Fibroblast of villous mesenchyme (primary cell): ENCODE measurements at regions not wholly inside any gene's neighbourhood (a gene's known extent, or its start where the extent isn't known, plus 50 kb on each side); places are given as distances from the start of the nearest gene placed in this dataset.

ENCODE experiments used
- DNase-seq: peaks from one replicate; pipeline ENCODE4 v3.0.0-alpha.2; 2010; ENCODE audit warnings: low read depth
- H3K4me3 ChIP-seq: 2 replicates; pipeline ENCODE4 v1.5.1; 2011; ENCODE audit warnings: low read depth, mild to moderate bottlenecking, low read length
- CTCF ChIP-seq: IDR thresholded peaks from 2 replicates; pipeline ENCODE4 v1.5.1; 2012; ENCODE audit warnings: low read depth, mild to moderate bottlenecking, low read length; ENCODE audit not compliant: insufficient read depth

- H3K4me3 ChIP-seq: no peak overlapping the region
- TF ChIP-seq CTCF: no peak
- DNase-seq: no peak
These were observed 587.5 kb downstream of the GLRX3 start for GRCh38 chr10:130723704-130724103.

- DNase-seq: no peak
- TF ChIP-seq CTCF: no peak
- H3K4me3 ChIP-seq: no peak overlapping the region
These were observed 586.0 kb downstream of the TCERG1L start for GRCh38 chr10:130725474-130725970.

- no peak for DNase-seq
These were observed 584.4 kb downstream of the TCERG1L start for GRCh38 chr10:130726996-130727725.

GRCh38 chr10:130727766-130728490, 583.6 kb downstream of the TCERG1L start:
- no peak overlapping the region for H3K4me3 ChIP-seq
- no peak for DNase-seq
- TF ChIP-seq CTCF: no peak

More at GRCh38 chr10:130726996-130727725, 584.4 kb downstream of the TCERG1L start:
- TF ChIP-seq CTCF: no peak
- no peak overlapping the region for H3K4me3 ChIP-seq

- no peak for DNase-seq
- no peak overlapping the region for H3K4me3 ChIP-seq
- no peak for TF ChIP-seq CTCF
These were observed 582.8 kb downstream of the TCERG1L start for GRCh38 chr10:130728531-130729215.

GRCh38 chr10:130729876-130730275, 581.6 kb downstream of the TCERG1L start:
- no peak overlapping the region for H3K4me3 ChIP-seq
- no peak for DNase-seq
- no peak for TF ChIP-seq CTCF
